DMS114 treated with DMSO at 0.1 percent for 48 hours (cell line): ENCODE measurements at regions not wholly inside any gene's neighbourhood (a gene's known extent, or its start where the extent isn't known, plus 50 kb on each side); places are given as distances from the start of the nearest gene placed in this dataset.
"Not testable (repeated sequence)": the region's sequence is repeated elsewhere in the genome, so short reads cannot be mapped to it uniquely, and the experiment has no call there.

Experiments
- DNase-seq: peaks from one replicate; lab custom pipeline; 2025; ENCODE audit not compliant: unreplicated experiment; lab: John Stamatoyannopoulos, UW

DNA sequence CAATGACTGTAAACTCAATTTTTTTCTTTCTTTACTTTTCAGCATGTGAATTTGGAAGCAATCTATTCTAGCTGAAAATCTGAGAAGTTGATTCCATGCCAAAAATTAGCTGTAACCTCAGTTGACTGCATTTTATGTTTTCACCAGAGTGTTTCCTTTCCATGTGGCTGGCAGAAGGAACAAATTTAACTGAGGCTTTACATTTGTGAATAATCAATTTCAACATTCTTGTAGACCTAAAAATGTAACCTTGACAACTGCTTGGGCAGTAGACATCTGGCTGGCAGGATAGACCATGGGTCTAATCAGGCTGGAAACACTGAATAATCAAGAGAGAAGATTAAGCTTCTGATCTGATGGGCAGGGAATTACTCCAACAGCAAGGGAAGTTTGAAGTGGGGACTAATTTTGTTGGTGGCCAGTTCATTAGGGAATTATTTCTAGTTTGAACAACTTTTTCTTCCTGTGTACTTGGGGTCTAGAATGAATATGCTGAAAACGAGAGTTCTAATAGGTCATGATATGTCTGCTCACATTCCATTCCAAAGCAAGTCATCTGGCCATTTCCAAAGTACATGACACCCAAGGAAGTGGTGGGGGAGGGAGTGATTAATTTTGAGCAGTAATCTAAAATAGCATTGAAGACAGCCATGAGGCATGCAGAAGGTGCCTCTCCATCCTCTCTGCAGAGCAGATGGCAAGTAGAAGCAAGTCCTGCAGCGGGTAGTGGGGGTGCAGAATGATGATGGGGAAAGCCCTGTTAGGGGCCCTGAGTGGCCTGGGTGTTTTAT is 68.2 kb downstream of the ATP23 start:
- no peak for DNase-seq

DNA sequence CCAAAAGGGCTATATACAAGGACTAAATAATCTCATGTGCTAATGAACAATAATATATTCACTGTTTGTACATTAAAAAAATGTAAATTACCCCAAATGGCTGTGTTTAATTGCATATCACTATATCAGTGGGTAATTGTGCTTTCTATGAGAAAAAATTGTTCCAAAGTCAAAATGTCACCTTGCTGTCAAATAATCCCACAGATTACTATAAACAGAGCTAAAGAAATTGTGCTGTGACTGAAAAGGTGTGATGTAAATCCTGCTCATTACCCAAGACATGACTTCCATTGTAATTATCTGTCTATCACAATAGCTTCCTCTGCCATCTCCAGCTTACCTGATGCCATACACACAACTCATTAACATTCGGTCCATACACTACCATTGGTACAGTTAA is 70.3 kb downstream of the ATP23 start:
- DNase-seq = no peak

DNA sequence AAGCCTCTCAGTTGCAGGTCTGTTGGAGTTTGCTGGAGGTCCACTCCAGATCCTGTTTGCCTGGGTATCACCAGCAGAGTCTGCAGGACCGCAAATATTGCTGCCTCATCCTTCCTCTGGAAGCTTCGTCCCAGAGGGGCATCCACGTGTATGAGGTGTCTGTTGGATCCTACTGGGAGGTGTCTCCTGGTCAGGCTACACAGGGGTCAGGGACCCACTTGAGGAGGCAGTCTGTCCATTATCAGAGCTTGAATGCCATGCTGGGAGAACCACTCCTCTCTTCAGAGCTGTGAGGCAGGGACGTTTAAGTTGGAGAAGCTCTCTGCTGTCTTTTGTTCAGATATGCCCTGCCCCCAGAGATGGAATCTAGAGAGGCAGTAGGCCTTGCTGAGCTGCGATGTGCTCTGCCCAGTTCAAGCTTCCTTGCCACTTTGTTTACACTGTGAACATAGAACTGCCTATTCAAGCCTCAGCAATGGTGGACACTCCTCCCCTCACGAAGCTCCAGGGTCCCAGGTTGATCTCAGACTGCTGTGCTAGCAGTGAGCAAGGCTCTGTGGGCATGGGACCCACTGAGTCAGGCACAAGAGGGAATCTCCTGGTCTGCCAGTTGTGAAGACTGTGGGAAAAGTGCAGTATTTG is 81.1 kb downstream of the ATP23 start:
- not testable (repeated sequence) for DNase-seq

DNA sequence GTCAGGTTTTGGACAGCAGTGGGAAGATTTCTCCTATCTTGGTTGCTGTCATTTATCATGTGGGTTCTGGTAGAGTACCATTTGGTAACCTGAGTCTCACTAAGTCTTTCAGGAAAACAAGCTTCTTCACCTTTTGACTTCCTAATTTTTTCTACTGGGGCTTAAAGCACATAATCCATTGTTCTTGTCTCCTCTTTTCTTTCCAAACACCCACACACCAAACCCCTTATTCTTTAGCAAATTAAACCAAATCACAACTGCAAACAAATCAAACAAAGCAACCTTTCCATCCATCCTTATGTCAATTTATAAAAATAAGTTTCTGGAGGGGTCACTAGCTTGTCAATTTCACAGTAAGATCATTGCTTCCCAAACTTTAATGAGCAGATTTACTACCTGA is 84.1 kb downstream of the ATP23 start:
- no peak for DNase-seq

- no peak for DNase-seq
These were observed 85.1 kb downstream of the ATP23 start for GRCh38 chr12:58026426-58026825.

DNA sequence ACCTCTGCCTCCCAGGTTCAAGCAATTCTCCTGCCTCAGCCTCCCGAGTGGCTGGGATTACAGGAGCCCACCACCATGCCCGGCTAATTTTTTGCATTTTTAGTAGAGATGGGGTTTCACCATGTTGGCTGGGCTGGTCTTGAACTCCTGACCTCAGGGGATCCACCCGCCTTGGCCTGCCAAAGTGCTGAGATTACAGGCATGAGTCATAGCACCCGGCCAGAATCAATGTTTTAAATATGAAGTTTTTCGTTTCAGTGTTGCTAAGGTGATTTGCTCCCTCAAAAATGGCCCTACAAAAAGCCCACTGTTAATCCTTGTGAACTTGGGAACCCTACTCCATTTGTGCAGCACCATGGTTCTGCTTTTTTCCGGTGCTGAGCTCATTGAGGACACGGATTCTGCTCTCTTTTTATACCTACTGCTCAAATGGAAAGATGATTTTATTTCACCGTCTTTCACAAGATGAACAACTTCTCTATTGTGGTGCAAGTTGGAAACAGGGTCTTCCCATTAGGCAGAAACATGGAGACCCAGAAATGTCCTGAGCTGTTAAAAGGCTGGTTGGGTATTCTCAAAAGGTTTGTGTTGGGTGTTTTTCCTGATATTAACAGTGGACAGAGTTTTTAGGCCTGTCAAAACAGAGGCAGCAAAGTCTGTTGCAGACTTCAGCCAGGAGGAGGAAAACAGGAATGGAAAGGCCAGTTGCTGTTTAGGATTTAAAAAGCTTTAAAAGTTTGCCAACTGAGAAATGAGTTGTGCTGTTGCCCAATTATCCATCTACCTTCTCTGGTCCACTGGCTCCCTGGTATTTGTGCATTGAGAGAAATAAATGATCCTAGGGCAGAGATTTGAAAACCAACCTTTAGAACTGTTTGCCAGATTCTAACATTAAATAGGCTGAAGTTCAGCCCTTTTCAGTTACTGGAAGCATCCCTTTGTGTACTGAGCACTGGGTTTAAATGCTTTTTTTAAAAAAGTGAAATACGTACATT is 85.8 kb downstream of the ATP23 start:
- DNase-seq = no peak

DNA sequence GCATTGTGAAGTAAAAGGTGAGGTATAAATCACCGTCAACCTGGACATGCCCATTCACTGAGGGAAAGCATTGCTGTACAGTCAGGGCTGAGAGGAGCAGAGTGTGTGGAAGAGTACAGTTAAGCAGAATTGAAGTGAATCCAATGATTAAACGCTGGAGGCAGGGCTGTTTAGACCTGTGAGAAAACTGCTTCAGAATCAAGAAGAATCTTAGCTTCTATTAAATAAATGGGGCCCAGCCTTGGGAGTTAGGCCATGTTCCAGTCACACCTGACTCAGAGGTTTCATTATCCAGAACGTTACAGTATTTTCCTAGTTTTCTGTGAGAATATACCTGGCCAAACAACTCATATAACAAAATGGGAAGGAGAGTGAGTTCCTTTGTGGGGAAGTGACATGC is 86.9 kb downstream of the ATP23 start:
- no peak for DNase-seq

- no peak for DNase-seq
These were observed 87.9 kb downstream of the ATP23 start for GRCh38 chr12:58029260-58029659.

- DNase-seq = no peak
These were observed 89.4 kb downstream of the ATP23 start for GRCh38 chr12:58030566-58031279.

DNA sequence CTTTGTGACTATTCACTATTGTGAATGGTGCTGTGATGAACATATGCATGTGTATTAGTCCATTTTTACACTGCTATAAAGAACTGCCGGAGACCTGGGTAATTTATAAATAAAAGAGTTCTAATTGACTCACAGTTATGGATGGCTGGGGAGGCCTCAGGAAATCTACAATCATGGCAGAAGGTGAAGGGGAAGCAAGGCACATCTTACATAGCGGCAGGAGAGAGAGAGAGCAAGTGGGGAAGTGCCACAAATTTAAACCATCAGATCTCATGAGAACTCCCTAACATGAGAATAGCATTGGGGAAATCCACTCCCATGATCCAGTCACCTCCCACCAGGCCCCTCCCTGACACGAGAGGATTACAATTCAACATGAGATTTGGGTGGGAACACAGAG is 90.8 kb downstream of the ATP23 start:
- DNase-seq = no peak

- no peak for DNase-seq
These were observed 92.5 kb downstream of the ATP23 start for GRCh38 chr12:58033831-58034230.

DNA sequence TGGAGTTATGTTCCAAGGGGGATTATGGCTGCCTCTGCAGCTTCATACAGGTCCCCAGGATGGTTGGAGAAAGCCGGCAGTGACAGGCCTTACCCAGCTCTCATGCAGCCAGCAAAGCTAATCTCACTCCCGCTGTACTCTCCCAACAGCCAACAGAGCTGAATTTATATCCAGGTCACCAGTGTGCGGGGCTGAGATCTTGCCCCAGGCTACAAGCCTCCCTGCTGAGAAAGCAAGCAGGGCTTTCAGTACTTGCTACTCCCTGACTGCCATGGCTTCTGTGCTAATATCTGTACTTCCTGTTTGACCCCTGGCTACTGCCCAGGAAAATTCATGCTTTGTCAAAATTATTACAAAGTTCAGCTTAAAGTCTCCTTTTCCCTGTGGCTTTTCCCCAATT is 92.9 kb downstream of the ATP23 start:
- no peak for DNase-seq

DNA sequence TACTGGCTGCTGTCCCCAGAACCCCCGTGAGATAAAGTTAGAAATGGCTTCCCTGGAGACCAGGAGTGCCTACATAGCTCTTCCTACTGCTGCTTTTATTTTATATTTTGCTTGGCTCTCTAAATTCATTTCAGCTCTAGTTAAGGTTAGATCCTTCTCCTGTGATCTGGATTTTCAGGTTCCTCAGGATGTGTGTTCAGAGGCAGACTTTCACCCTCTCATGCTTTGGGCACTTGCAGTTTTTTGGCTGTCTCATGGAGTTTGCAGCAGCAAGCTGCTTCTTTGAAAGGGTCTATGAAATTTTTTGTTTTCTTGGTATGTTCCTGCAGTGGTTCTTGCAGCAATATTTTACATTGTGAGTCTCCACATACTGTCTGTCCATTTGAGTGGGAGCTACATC is 93.3 kb downstream of the ATP23 start:
- no peak for DNase-seq

GRCh38 chr12:58041441-58041840 is 100.1 kb downstream of the ATP23 start:
- DNase-seq = no peak

- DNase-seq = no peak
These were observed 103.6 kb downstream of the ATP23 start for GRCh38 chr12:58044966-58045365.

DNA sequence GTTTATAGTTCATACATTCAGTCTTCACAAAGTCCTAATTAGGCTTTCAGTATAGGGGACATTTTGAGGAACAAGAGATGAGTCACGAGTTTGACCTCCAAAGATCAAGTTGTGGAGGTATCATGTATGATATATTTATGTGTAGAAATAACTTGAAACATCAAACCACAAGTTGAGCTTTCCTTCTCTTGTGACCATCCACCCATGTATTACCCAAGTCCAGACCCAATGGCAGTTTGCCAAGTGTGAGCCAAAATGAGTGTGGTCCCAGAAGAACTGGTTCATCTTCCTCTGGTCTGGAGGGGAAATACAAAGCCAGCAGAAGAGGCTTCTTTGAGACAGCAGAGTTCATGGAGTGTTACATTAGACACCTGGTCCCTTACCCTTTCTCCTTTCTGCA is 104.9 kb downstream of the ATP23 start:
- no peak for DNase-seq

- DNase-seq = no peak
These were observed 110.0 kb downstream of the ATP23 start for GRCh38 chr12:58051378-58051777.

DNA sequence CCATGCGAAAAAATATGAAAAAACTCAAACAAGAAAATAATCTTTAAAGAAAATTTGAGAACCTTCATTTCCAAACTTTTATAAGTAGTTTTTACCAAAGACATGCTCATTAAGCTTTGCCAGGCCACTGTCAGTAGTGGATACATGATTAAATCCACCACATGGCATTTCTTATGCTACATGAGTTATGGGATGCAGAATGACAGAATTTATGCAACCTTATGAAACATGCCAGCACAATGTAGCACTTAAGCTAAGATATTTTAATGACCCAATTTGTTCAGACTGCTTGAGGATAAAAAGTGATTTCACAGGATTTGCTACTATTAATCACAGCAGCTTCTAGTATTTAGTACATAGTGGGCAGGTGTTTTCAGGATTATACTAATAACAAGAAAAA is 123.3 kb downstream of the ATP23 start:
- no peak for DNase-seq

- no peak for DNase-seq
These were observed 124.9 kb downstream of the ATP23 start for GRCh38 chr12:58066296-58066695.

DNA sequence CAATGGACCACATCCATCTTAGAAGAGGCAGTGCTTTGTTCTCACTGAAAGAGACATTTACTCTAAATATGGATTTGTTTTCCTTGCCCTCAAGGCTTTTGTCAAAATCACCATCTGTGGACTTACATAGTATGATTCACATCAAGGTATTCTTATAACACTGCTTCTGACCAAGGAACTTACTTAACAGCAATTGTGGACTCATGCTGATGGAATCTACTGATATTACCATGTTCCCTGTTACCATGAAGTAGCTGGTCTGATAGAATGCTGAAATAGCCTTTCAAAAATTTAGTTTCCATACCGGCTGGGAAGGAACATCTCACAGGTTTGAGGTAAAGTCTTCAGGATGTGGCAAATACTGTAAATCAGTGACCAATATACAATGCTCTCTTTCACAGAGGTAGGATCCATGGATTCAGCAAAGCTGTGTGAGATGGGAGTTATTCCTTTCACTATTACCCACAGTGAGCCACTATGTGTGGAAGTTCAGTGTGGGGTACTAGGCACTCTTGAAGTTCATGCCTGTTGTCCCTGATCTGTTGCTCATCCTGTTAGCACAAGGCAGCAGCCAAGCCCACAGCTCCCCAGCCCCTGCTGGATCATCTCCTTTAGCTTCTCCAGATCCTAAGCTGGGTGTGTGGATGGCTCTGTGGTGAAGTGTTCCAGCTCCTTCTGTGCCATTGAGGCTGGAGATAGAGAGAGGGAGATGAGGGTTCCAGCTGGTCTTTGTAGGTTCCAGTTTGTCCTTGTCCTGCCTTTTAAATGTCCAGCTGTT is 126.4 kb downstream of the ATP23 start:
- DNase-seq = no peak
